B cell (primary cell): ENCODE measurements at regions not wholly inside any gene's neighbourhood (a gene's known extent, or its start where the extent isn't known, plus 50 kb on each side); places are given as distances from the start of the nearest gene placed in this dataset.

Experiments
- ATAC-seq: fragments of 200-7000 bp; cut with Tn5 transposase; one replicate; pipeline ENCODE4 v1.10.0; 2021; ENCODE audit warnings: low read depth, mild to moderate bottlenecking, moderate number of reproducible peaks, moderate library complexity
- CTCF ChIA-PET: fragments of 350-600 bp; sonication (Branson Sonifier 250); formaldehyde crosslinking; loops from one replicate; lab custom pipeline; 2021; ENCODE audit warnings: antibody characterized with exemption, inconsistent platforms; lab: Charles Lee
- POLR2A ChIA-PET: fragments of 350-600 bp; sonication (Branson Sonifier 250); formaldehyde crosslinking; loops from one replicate; lab custom pipeline; 2021; ENCODE audit warnings: antibody characterized with exemption; lab: Charles Lee
- DNase-seq: peaks from one replicate; pipeline ENCODE4 v3.0.0; 2013
- H2AFZ ChIP-seq: 2 replicates; pipeline ENCODE4 v1.6.1; 2012; ENCODE audit warnings: mild to moderate bottlenecking, low read depth, low read length; ENCODE audit not compliant: insufficient read depth, poor library complexity, severe bottlenecking
- H3K27ac ChIP-seq, 2 donors: 1 replicate in 1 of 2; 2 replicates in 1 of 2; pipeline ENCODE4 v1.5.1; 2012 to 2013; ENCODE audit warnings: low read length in 2 of 2, mild to moderate bottlenecking in 2 of 2, moderate library complexity in 1 of 2
- H3K27me3 ChIP-seq, 4 experiments: fragments of 200-600 bp in 1 of 4; sonication (generic) in 1 of 4; replicated peaks in 1 of 4; 1 replicate in 2 of 4; 2 replicates in 2 of 4; pipeline versions ENCODE4 v1.6.1 to v1.7.0; 2013 to 2016; ENCODE audit warnings: low read length in 3 of 4, mild to moderate bottlenecking in 2 of 4, mixed read lengths in 1 of 4, moderate library complexity in 1 of 4; ENCODE audit not compliant: insufficient read depth in 4 of 4, control insufficient read depth in 3 of 4; ENCODE audit errors: control extremely low read depth in 1 of 4
- H3K36me3 ChIP-seq, 2 experiments: replicated peaks in 1 of 2; 1 replicate in 1 of 2; 2 replicates in 1 of 2; pipeline versions ENCODE4 v1.6.1 to v1.7.1; 2013; ENCODE audit warnings: low read length in 1 of 2; ENCODE audit not compliant: insufficient read depth in 2 of 2, control insufficient read depth in 1 of 2; ENCODE audit errors: control extremely low read depth in 1 of 2, extremely low read depth in 1 of 2
- H3K4me1 ChIP-seq, 2 donors: fragments of 200-600 bp in 1 of 2; sonication (generic) in 1 of 2; 1 replicate in 1 of 2; 2 replicates in 1 of 2; pipeline versions ENCODE4 v1.5.1 to v1.6.1; 2013 to 2017; ENCODE audit warnings: low read length in 2 of 2; ENCODE audit not compliant: control insufficient read depth in 2 of 2, insufficient read depth in 2 of 2
- H3K4me2 ChIP-seq: replicated peaks from 2 replicates; pipeline ENCODE3; 2012; ENCODE audit warnings: mild to moderate bottlenecking, low read depth, low read length; ENCODE audit not compliant: poor library complexity, severe bottlenecking
- H3K4me3 ChIP-seq, 5 experiments: fragments of 200-600 bp in 1 of 5; sonication (generic) in 1 of 5; 1 replicate in 3 of 5; 2 replicates in 2 of 5; pipeline versions ENCODE4 v1.5.1 to v1.7.0; 2011 to 2016; ENCODE audit warnings: low read length in 4 of 5, mild to moderate bottlenecking in 4 of 5, low read depth in 2 of 5, control low read depth in 1 of 5, moderate library complexity in 1 of 5; ENCODE audit not compliant: insufficient read depth in 1 of 5; ENCODE audit errors: control extremely low read depth in 1 of 5, extremely low read depth in 1 of 5
- H3K79me2 ChIP-seq: fragments of 200-600 bp; sonication (generic); one replicate; pipeline ENCODE4 v1.6.0; 2016; ENCODE audit warnings: low read length; ENCODE audit not compliant: control insufficient read depth, insufficient read depth
- H3K9ac ChIP-seq: fragments of 200-600 bp; sonication (generic); 2 replicates; pipeline ENCODE4 v1.6.1; 2017; ENCODE audit warnings: mild to moderate bottlenecking, low read length, moderate library complexity
- H3K9me3 ChIP-seq, 3 donors: one replicate each; pipeline versions ENCODE4 v1.6.1 to v1.7.1; 2013; ENCODE audit warnings: low read length in 2 of 3; ENCODE audit not compliant: control insufficient read depth in 2 of 3, insufficient read depth in 1 of 3; ENCODE audit errors: control extremely low read depth in 1 of 3
- H4K20me1 ChIP-seq: 2 replicates; pipeline ENCODE4 v1.6.0; 2012; ENCODE audit warnings: mild to moderate bottlenecking, low read length; ENCODE audit not compliant: insufficient read depth, control insufficient read depth, poor library complexity, severe bottlenecking
- H3K27ac Mint-ChIP-seq: one replicate; pipeline ENCODE4 v1.8.0; 2021; ENCODE audit warnings: mixed read lengths
- H3K27me3 Mint-ChIP-seq: one replicate; pipeline ENCODE4 v1.8.0; 2021; ENCODE audit warnings: mixed read lengths
- H3K4me1 Mint-ChIP-seq: one replicate; pipeline ENCODE4 v1.8.0; 2021; ENCODE audit warnings: mixed read lengths
- H3K4me3 Mint-ChIP-seq: one replicate; pipeline ENCODE4 v1.8.0; 2021; ENCODE audit warnings: mixed read lengths
- H3K9me3 Mint-ChIP-seq: one replicate; pipeline ENCODE4 v1.8.0; 2022; ENCODE audit warnings: mixed read lengths; ENCODE audit not compliant: insufficient read depth
- EZH2 ChIP-seq: IDR thresholded peaks from 2 replicates; pipeline ENCODE4 v1.6.1; 2012; ENCODE audit warnings: borderline replicate concordance, low read depth, mild to moderate bottlenecking, moderate library complexity, low read length; ENCODE audit not compliant: insufficient read depth, poor library complexity, severe bottlenecking
- WGBS: methylation state at CpG from one replicate; pipeline ENCODE4 v1.1.5; 2013; ENCODE audit warnings: missing lambda C conversion rate; ENCODE audit not compliant: insufficient coverage; 5-methylcytosine and 5-hydroxymethylcytosine counted together
- intact Hi-C: fragments of 100-400 bp; cut with micrococcal nuclease; formaldehyde crosslinking; loops from one replicate; pipeline ENCODE4 v1.10.0; 2022
- TF ChIP-seq, protein P1 (sequence below): fragments of 200-600 bp; IDR thresholded peaks from one replicate; pipeline ENCODE4 v1.8.0; 2022; ENCODE audit warnings: antibody characterized with exemption, mild to moderate bottlenecking

DNA sequence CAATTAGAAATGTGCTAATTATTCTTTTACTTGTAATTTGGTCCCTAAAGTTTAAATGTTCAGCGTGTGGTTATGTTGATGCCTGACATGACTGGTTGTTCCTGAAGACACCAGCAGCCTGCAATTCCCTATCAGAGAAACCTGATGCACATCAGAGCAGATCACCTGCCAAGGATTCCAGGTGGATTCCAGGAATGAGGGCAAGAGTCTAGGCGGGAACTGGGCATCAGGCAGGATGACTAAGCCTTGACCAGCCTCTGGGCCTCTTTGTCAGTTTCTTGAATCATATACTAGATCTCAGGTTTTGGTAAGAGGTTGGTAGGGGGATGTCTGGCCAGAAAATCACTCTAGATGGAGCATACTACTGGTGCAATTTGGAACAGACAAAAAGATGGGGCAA, 130.7 kb upstream of the TNR start:
- Histone ChIP-seq H3K79me2 (no peaks in the 10 kb centered on the region), H4K20me1 (no peaks in the 10 kb centered on the region), H3K27ac (no peak overlapping the region), H3K4me1 (no peaks in the 10 kb centered on the region), H3K4me3 (no peak overlapping the region), H3K9me3 (no peaks in the 10 kb centered on the region), H3K27me3 (no peaks in the 10 kb centered on the region), H3K36me3 (no peaks in the 10 kb centered on the region), H3K9ac (no peak overlapping the region), H3K4me2 (no peak overlapping the region), H2AFZ (no peak overlapping the region)
- Mint-ChIP-seq H3K9me3 (no peaks in the 10 kb centered on the region), H3K27ac (no peak overlapping the region), H3K4me3 (no peak overlapping the region), H3K27me3 (no peaks in the 10 kb centered on the region), H3K4me1 (no peaks in the 10 kb centered on the region)
- TF ChIP-seq, protein P1, sequence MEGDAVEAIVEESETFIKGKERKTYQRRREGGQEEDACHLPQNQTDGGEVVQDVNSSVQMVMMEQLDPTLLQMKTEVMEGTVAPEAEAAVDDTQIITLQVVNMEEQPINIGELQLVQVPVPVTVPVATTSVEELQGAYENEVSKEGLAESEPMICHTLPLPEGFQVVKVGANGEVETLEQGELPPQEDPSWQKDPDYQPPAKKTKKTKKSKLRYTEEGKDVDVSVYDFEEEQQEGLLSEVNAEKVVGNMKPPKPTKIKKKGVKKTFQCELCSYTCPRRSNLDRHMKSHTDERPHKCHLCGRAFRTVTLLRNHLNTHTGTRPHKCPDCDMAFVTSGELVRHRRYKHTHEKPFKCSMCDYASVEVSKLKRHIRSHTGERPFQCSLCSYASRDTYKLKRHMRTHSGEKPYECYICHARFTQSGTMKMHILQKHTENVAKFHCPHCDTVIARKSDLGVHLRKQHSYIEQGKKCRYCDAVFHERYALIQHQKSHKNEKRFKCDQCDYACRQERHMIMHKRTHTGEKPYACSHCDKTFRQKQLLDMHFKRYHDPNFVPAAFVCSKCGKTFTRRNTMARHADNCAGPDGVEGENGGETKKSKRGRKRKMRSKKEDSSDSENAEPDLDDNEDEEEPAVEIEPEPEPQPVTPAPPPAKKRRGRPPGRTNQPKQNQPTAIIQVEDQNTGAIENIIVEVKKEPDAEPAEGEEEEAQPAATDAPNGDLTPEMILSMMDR, result no peak
- no peak for TF ChIP-seq EZH2
- ChIA-PET POLR2A (no interaction called here), CTCF (no interaction called here)
- 95% methylated on average over 2 of the region's 2 CpGs for WGBS
- intact Hi-C loops, result no loop called here
- DNase-seq (no peak), ATAC-seq (no peak)

DNA sequence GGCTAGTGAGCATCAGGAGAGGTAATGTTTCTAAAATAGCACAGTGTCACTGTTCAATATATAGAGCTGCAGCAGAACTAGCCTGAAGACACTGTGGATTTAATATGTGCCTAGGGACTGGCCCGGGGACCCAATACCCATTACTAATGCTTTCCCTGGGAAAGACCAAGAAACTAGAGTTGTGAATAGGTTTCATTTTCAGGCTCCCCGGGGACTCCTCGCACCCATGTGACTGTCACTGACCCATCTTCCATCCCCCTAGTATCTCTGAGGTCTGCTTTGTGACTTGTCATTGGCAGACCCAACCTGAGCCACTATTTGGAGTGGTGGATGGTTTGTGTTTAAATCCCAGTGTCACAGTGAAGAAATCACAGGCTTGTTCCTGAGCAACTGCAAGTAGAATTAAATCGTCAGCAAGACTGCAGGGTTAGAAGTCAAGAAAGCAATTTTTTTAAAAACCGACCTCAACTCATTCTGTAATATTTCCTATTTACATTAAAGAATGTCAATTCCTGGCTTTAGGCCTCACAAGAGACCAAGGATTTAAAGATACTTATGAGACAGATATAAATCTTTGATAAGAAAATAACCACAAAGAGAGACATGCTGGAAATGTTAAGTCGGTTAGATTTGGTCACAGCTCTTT, 130.0 kb upstream of the TNR start:
- Histone ChIP-seq H3K4me2 (no peak overlapping the region), H2AFZ (no peak overlapping the region), H3K9ac (no peak overlapping the region), H3K79me2 (no peaks in the 10 kb centered on the region), H3K4me3 (no peak overlapping the region), H3K36me3 (no peaks in the 10 kb centered on the region), H3K27ac (no peak overlapping the region), H4K20me1 (no peaks in the 10 kb centered on the region), H3K27me3 (no peaks in the 10 kb centered on the region), H3K4me1 (no peaks in the 10 kb centered on the region), H3K9me3 (no peaks in the 10 kb centered on the region)
- no peak for DNase-seq
- Mint-ChIP-seq H3K27me3 (no peaks in the 10 kb centered on the region), H3K4me3 (no peak overlapping the region), H3K9me3 (no peaks in the 10 kb centered on the region), H3K27ac (no peak overlapping the region), H3K4me1 (no peaks in the 10 kb centered on the region)
- intact Hi-C loops, result no loop called here
- ChIA-PET POLR2A (no interaction called here), CTCF (no interaction called here)
- TF ChIP-seq, protein P1, result no peak
- TF ChIP-seq EZH2, result no peak
- WGBS, result 60% methylated on average over 1 of the region's 6 CpGs
- ATAC-seq, result no peak
